ENCODE measurements at regions not wholly inside any gene's neighbourhood (a gene's known extent, or its start where the extent isn't known, plus 50 kb on each side); places are given as distances from the start of the nearest gene placed in this dataset.

DNA sequence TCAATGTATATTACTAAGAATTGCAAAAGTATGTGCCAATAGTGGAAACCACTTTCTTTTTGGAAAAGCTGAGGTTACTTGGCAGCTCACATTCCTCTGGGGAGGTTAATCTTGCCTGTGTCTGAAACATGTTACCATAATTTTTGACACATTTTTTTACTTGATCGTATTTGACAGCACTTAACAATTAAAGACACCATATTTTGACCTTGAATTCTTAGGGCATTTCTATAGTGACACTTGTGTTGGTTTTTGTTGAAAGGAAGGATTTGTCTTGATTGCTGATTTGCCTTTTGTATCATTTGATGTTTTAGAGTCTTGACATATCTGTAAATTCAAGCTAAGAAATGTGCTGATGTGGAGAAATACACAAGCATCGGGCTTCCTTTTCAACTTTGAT, 2135.5 kb downstream of the PCDH7 start:
- TF ChIP-seq POLR2AphosphoS5 (IDR thresholded peaks at IDR 0.05; ENCODE audit: low read depth, low read length), result no peak
- TF ChIP-seq, protein P1, sequence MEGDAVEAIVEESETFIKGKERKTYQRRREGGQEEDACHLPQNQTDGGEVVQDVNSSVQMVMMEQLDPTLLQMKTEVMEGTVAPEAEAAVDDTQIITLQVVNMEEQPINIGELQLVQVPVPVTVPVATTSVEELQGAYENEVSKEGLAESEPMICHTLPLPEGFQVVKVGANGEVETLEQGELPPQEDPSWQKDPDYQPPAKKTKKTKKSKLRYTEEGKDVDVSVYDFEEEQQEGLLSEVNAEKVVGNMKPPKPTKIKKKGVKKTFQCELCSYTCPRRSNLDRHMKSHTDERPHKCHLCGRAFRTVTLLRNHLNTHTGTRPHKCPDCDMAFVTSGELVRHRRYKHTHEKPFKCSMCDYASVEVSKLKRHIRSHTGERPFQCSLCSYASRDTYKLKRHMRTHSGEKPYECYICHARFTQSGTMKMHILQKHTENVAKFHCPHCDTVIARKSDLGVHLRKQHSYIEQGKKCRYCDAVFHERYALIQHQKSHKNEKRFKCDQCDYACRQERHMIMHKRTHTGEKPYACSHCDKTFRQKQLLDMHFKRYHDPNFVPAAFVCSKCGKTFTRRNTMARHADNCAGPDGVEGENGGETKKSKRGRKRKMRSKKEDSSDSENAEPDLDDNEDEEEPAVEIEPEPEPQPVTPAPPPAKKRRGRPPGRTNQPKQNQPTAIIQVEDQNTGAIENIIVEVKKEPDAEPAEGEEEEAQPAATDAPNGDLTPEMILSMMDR (IDR thresholded peaks at IDR 0.05), result no peak
- TF ChIP-seq TCF7L2 (IDR thresholded peaks at IDR 0.05; ENCODE audit: low read depth, low read length), result no peak
- TF ChIP-seq SIN3A (IDR thresholded peaks at IDR 0.05; ENCODE audit: borderline replicate concordance, insufficient read depth, low read depth, low read length), result no peak

Data from Panc1 (cell line).